ENCODE measurements at regions not wholly inside any gene's neighbourhood (a gene's known extent, or its start where the extent isn't known, plus 50 kb on each side); places are given as distances from the start of the nearest gene placed in this dataset.

DNA sequence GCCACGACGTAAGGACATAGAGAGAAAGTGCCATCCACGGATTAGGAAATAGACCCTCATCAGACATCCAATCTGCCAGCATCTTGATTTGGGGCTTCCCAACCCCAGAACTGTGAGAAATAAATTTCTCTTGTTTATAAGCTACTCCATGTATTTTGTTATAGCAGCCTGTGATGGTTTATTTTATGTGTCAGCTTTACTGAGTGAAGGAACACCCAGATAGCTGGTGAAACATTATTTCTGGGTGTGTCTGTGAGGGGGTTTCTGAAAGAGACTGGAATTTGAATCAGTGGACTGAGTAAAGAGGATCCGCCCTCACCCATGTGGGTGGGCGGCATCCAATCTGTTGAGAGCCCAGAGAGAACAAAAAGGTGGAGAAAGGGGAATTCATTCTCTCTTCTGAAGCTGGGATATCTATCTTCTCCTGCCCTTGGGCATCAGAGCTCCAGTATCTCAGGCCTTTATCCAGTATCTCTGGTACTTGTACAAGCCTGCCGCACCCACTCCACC is 131.5 kb upstream of the ANKFN1 start:
- no peaks in the 10 kb centered on the region for H3K4me1 Mint-ChIP-seq (ENCODE audit: low read depth)
- no peak for DNase-seq
- no peak overlapping the region for H3K27ac Mint-ChIP-seq
- no peak overlapping the region for H3K4me3 Mint-ChIP-seq
- H3K27me3 Mint-ChIP-seq (ENCODE audit: insufficient read depth), result peaks cover 4% of the 10 kb centered on the region; the same call in 1 of the 2 replicates
- no peaks in the 10 kb centered on the region for H3K9me3 Mint-ChIP-seq
- H3K36me3 Mint-ChIP-seq (ENCODE audit: low read depth), result no peaks in the 10 kb centered on the region
- TF ChIP-seq, protein P1, sequence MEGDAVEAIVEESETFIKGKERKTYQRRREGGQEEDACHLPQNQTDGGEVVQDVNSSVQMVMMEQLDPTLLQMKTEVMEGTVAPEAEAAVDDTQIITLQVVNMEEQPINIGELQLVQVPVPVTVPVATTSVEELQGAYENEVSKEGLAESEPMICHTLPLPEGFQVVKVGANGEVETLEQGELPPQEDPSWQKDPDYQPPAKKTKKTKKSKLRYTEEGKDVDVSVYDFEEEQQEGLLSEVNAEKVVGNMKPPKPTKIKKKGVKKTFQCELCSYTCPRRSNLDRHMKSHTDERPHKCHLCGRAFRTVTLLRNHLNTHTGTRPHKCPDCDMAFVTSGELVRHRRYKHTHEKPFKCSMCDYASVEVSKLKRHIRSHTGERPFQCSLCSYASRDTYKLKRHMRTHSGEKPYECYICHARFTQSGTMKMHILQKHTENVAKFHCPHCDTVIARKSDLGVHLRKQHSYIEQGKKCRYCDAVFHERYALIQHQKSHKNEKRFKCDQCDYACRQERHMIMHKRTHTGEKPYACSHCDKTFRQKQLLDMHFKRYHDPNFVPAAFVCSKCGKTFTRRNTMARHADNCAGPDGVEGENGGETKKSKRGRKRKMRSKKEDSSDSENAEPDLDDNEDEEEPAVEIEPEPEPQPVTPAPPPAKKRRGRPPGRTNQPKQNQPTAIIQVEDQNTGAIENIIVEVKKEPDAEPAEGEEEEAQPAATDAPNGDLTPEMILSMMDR (IDR thresholded peaks at IDR 0.05), result no peak

GRCh38 chr17:56023851-56024250 is 129.4 kb upstream of the ANKFN1 start:
- no peaks in the 10 kb centered on the region for H3K4me1 Mint-ChIP-seq (ENCODE audit: low read depth)
- no peaks in the 10 kb centered on the region; the same call in 1 of the 2 replicates for H3K27me3 Mint-ChIP-seq (ENCODE audit: insufficient read depth)
- H3K27ac Mint-ChIP-seq, result no peak overlapping the region
- H3K9me3 Mint-ChIP-seq, result no peaks in the 10 kb centered on the region
- H3K36me3 Mint-ChIP-seq (ENCODE audit: low read depth), result no peaks in the 10 kb centered on the region
- TF ChIP-seq, protein P1 (IDR thresholded peaks at IDR 0.05), result no peak
- H3K4me3 Mint-ChIP-seq, result no peak overlapping the region
- no peak for DNase-seq

DNA sequence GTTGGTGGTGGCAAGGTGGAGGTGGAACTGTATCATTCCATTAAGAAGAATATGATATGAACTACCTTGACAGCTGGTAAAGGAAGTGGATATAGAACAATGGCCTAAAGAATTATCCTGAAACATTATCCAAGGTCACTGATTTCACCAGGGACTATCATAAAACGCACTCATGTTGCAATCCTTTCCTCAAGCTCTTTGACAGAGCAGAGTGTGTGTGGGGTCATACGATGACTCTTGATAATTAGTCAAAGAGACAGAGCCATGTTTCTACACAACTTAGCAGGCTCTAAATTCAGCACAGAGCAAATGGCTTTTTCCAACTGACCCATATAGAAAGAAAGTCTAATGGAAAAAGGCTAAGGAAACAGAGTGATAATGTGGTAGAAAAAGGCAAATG is 126.4 kb upstream of the ANKFN1 start:
- Mint-ChIP-seq H3K9me3 (no peaks in the 10 kb centered on the region), H3K27ac (no peak overlapping the region), H3K4me3 (no peak overlapping the region), H3K4me1 (ENCODE audit: low read depth) (no peaks in the 10 kb centered on the region), H3K36me3 (ENCODE audit: low read depth) (no peaks in the 10 kb centered on the region), H3K27me3 (ENCODE audit: insufficient read depth) (no peaks in the 10 kb centered on the region)
- DNase-seq, result no peak
- TF ChIP-seq, protein P1 (IDR thresholded peaks at IDR 0.05), result no peak

GRCh38 chr17:56028837-56029236 is 124.4 kb upstream of the ANKFN1 start:
- TF ChIP-seq, protein P1 (IDR thresholded peaks at IDR 0.05), result no peak
- no peak overlapping the region for H3K27ac Mint-ChIP-seq
- no peak for DNase-seq
- no peaks in the 10 kb centered on the region for H3K4me1 Mint-ChIP-seq (ENCODE audit: low read depth)
- no peaks in the 10 kb centered on the region for H3K9me3 Mint-ChIP-seq
- H3K36me3 Mint-ChIP-seq (ENCODE audit: low read depth), result no peaks in the 10 kb centered on the region
- H3K4me3 Mint-ChIP-seq, result no peak overlapping the region
- H3K27me3 Mint-ChIP-seq (ENCODE audit: insufficient read depth), result no peaks in the 10 kb centered on the region

GRCh38 chr17:56030009-56030624 is 123.2 kb upstream of the ANKFN1 start:
- no peaks in the 10 kb centered on the region for H3K27me3 Mint-ChIP-seq (ENCODE audit: insufficient read depth)
- no peak for DNase-seq
- no peaks in the 10 kb centered on the region for H3K4me1 Mint-ChIP-seq (ENCODE audit: low read depth)
- H3K36me3 Mint-ChIP-seq (ENCODE audit: low read depth), result no peaks in the 10 kb centered on the region
- H3K27ac Mint-ChIP-seq, result no peak overlapping the region
- H3K9me3 Mint-ChIP-seq, result no peaks in the 10 kb centered on the region
- TF ChIP-seq, protein P1 (IDR thresholded peaks at IDR 0.05), result no peak; the same call in 1 of the 2 replicates
- no peak overlapping the region for H3K4me3 Mint-ChIP-seq

Data from HFFc6 (cell line).